ENCODE measurements at regions not wholly inside any gene's neighbourhood (a gene's known extent, or its start where the extent isn't known, plus 50 kb on each side); places are given as distances from the start of the nearest gene placed in this dataset.

DNA sequence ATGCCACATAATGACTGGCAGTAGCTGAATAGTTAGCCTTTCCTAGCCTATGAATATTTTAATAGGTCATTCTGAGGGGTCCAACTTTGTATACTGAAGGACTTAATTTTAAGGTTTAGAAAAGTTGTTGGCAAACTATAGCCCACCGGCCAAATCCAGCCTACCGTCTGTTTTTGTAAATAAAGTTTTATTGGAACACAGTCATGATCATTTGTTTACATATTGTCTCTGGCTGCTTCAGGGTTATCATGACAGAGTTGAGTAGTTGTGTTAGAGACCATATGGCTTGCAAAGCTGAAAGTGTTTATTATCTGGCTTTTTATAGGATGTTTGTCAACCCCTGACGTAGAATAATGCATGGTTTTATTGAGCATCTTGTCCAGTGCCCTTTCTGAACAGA lies 73.4 kb downstream of the NTMT2 start:
- DNase-seq = no peak

DNA sequence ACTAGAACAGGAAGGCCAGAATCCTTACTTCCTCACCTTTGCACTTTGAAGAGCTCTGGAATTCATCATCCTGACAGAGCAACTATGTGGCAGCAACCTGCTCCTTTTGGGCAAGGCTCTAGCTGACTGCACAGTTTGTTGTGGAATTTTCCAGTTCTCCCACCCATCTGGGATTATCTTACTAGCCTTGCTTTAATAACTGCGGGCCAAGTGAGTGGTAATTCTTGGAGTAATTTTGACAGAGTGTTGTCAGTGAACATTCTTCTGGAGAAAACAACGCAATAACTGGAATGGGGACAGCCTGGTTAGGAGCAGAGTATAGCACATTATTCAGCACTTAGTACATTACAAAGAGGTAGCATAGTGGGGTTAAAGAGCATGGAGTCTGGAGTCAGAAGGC lies 75.3 kb downstream of the NTMT2 start:
- DNase-seq = no peak

DNA sequence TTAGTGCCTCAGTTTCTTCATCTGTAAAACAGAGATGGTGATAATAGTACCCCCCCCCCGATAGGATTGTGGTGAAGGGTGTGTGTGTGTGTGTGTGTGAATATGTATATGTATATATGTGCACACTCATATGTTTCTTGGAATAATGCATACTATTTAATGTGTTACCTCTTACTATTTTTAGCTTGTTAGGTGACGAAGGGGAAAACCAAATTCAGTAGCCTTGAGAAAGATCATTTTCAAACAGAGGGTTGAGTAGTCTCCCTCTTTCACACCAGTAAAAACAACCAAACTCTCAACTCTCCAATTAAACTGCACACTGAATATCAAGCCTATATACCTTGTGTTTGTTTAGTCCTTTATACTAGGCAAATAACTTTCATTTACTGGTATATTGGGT lies 75.7 kb downstream of the NTMT2 start:
- no peak for DNase-seq

DNA sequence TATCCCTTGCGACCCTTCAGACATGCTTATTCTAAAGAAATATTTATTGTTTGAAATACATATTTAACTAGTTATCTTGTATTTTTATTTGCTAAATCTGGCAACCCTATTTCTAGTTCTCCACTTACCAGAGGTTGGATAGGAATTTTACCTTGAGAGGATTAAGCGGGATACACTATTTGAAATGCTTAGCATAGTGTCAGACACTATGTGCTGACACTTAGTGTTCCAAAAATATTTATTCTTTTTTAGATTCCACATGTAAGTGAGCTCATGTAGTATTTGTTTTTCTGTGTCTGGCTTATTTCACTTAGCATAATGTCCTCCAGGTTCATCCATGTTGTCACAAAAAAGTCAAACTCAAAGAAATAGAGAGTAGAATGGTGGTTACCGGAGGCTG lies 78.7 kb downstream of the NTMT2 start:
- DNase-seq = no peak

DNA sequence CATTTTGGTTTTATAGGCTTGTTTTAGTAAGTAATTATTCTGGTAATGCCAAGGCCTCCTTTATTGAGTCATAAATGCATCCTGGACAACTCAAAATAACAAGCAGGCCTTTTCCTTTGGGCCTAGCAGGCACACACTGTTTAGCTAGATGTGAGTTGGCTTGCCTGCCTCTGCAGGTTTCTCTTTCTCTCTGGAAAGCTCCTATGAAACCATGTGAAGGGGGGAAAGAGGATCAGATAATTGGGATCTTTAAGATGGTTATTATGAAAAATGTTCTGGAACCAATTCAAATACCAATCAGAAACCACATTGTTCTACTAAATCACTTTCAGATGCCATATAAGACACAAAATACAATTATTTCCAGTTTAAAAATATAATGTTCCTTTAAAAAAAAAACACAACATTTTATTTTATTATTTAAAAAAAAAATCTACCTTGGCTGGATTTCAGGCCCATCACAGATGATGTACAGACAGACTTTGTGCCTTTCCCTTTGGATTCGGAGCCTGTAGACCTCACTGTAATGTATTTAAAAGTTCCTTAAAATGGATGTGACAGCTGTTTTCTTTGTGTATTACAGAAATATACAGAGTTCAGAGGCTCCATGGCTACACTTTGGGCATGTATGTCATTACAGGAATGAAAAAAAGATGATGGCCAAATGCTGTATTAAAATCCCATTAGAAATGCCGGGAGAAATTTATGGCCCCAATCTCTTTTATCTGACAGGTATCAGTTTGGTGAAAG lies 80.2 kb downstream of the NTMT2 start:
- no peak for DNase-seq

DNA sequence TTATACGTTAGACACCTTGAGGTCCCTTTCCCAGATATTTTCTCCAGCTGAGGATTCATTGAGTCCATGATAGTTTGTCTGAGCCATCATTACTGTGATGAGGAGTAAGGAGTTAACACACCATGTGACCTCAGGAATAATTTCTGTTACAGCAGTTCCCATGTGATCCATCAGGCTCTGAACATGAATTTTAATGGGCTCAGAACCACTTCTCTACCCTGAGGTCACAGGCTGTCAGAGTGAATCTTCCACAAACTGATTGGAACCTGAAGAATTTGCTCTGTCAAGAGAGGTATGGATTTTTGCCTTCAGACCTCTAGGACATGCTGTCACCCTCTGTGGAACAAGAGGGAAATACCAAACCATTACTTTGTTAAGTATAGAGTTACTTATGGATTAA lies 81.0 kb downstream of the NTMT2 start:
- no peak for DNase-seq

DNA sequence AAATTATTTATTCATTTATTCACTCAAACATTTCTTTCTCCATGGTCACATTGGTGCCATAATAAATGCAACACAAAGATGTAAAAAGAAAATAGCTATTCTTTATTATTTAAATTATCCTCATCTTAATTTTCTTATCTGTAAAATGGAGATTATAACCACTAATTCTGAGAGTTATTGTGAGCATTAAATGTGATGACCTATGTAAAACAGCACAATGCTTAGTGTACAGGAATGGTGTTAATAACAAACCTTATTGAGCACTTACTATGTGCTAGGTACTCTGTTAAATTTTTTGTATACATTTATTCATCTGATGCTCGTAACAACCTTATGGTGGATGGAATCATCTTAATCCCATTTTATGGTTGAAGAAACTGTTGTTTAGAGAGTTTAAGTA lies 84.6 kb downstream of the NTMT2 start:
- no peak for DNase-seq

DNA sequence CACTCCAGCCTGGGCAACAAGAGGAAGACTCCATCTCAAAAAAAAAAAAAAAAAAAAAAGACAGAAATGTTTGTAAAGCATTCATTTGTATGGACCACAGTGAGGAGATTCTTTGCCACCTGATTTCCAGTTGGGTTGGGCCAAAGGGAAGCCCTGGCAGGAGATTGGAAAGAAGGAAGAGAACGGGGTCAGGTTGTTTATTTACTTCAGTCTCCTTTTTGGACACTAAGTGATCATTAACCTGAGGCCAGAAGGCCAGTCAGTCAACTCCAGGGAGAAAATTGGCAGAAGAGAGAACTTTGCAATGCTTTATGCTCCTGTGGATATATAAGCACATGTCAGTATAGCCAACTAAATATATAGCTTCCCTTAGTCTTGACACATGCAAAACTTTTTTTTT lies 85.9 kb downstream of the NTMT2 start:
- DNase-seq = no peak

DNA sequence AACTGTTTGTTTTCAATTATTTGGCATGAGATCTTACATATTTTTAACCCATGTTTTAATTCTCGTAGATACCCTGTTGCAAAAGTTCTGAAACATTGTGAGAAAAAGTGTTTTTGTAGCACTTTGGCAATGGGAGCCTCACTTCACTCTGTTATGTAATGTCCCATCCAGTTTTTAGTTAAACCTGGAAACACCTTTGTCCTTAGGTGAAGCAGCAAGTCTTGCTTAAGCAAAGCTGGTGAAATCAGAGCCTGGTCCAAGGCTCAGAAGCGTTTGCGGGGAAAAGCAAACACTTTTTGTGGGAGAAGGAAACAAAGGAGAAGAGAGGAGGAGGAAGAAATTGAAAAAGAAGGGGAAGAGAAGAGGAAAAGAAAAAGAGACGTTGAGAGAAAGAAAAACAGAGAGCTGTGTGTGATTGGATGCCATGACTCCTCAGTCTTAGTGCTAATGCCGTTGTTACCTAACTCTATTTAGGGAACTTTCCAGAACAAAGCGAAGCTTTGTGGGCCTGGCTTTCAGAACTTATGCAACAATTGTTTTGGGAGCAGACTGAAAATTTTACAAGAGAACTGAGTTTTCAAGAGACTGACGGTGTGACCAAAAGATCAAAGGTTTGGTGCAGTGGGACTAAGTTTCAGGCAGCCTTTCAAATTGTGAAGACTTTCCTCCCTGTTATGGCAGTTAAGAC lies 93.1 kb downstream of the NTMT2 start:
- no peak for DNase-seq

DNA sequence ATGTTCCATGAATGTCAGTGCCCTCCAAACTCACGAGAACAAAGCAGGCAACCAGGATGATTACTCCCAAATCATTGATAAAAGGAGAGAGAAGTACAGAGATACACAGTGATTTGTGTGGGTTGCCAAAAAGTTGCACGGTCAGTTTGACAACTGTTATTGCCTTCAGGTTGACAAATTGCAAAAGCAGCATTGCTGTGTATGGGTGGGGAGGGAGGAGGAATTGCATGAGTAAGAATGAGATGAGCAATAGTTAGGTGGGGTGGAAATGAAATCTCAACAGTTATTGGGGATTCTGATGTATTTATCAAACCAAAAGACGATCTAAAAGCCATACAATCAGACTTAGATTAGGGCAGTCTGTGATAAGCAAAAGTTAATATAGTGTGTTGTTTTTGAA lies 93.7 kb downstream of the NTMT2 start:
- DNase-seq = no peak

DNA sequence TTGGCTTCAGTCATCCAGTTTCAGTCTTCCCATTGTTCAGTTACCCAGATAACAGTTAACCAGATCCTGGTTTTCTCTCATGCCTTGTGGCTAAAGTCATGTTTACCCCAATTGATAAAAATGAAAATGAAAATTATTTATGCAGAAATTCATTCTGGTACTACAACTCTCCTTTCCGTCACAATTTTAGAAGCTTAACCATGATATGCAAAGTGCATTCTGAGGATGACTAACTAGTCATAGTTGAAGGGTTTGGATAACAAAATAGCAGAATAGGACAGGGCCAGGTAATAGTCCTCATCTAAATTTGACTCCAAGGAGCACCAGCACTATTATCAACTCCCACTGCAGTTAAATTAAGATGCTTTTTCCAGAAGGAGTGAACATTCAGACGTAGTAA lies 94.7 kb downstream of the NTMT2 start:
- no peak for DNase-seq

DNA sequence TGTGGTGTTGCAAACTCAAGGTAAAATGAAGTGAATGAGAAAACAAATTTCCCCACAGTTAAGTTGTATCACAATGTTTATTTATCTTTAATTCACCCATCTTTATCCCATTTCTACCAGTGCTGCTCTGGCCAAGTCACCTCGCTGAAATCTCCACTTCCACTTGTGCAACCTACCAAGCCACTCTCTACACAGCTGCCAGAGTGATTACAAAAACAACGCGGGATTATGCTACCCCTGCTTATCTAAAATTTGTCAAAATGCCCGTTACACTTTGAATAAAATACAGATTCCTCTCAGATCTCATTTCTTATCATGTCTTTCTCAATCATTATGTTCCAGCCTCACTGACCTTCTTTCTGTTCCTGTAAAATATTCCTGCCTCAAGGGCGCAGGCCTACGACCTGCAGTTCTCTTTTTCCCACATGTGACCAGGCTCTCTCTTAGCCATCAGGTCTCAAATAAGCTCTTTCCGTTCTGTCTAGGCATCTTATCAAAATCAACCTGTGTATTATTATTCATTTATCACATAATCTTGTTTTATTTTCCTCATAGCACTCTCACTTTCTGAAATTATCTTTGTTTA lies 95.6 kb downstream of the NTMT2 start:
- DNase-seq = no peak

DNA sequence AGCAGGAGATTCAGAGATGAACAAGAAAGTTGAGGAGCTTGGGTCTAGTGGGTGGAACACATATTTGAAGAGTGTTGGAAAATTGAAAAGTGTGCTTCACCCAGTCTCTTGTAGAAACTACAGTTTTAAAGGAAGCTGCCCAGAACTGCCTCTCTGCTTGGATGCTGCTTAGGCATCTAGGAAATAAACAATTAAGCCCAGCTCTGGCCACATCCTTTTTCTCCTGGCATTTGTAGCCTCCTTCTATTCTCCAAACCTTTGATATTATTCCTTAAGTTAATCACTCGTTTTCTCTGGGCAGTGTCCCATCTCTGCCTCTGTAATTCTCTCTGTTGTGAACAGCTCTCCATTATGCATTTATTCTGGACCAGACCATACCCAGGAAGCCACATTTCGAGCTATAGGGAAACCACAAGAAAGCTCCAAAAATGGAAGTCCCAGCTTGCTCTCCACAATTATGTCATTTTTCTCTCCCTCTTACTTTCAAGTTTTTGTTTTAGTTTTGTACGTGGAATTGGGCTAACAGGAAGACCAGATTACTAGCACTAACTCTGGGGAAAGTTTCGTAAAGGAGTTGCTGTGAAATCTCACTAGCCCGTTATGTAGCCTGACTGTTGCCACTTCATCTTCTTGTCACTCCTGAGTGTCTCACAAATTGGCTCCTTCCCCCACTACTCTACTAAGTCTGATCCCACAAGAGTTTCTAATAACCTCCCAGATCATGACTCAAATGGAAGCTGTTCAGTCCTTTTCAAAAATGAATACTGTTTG lies 102.2 kb downstream of the NTMT2 start:
- DNase-seq = no peak

DNA sequence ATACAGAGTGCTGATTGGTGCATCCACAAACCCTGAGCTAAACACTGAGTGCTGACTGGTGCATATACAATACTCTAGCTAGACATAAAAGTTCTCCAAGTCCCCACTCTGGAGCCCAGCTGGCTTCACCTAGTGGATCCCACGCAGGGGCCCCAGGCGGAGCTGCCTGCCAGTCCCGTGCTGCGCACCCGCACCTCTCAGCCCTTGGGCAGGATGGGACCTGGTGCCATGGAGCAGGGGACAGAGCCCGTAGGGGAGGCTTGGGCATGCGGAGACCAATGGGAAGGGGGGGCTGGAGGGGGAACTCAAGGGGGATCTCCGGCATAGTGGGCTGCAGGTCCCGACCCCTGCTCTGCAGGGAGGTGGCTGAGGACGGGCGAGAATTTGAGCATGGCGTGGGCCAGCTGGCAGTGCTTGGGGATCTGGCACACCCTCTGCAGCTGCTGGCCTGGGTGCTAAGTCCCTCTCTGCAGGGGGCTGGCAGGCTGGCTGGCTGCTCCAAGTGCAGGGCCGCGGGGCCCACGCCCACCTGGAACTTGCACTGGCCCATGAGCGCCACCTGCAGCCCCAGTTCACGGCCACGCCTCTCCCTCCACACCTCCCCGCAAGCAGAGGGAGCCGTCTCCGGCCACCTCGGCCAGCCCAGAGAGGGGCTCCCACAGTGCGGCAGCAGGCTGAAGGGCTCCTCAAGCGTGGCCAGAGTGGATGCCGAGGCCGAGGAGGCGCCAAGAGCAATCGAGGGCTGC lies 104.9 kb downstream of the NTMT2 start:
- no peak for DNase-seq

DNA sequence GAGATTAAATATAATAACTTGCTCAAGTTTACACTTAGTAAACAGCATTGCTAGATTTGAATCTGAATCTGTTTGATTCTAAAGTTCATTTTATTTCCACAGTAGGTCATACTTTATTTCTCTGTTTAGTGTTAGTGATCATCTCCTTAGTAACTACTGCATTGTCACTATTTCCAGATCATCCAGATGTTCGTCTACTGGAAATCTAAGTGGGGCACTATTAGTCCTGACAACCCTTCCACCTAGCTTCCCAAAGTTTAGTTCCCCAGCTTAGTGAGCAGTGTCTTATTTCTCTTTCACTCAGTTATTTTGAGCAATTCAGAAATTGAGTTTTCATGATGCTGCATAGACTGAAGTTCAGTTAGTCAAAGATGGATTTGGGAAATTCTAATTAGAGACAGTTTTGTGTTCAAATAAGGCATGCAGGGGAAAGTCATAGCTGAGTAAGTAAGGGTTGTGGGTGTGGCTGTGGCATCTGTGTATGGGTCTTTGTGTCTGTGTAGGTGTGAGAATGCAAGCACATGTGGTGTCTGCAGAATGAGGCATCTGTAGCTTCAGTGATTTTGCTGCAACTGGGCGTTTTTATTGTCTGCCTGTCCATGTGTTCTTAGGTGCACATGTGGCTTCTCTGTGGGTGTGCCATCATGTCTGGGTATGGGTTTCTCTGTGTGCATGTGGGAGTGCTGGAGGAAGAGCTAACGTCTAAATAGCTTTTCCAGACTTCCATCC lies 107.3 kb downstream of the NTMT2 start:
- DNase-seq = no peak

DNA sequence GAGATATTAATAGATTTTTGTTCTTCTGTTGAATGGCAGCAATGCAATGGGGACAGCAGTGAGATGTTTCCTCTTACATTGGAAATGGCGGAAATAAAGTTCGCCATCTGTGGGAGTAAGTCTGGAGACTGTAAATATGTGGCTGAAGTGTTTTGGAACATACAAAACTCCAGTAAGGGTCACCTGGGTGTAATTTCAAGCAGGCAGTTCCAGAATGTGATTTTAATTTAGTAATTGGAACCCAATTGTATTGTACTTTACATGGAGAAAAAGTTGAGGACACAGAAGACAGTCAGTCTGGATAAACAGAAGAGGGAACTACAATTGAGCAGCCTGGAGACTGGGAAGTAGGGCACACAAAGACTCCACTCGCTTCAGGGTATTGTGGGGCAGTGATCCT lies 108.6 kb downstream of the NTMT2 start:
- no peak for DNase-seq

DNA sequence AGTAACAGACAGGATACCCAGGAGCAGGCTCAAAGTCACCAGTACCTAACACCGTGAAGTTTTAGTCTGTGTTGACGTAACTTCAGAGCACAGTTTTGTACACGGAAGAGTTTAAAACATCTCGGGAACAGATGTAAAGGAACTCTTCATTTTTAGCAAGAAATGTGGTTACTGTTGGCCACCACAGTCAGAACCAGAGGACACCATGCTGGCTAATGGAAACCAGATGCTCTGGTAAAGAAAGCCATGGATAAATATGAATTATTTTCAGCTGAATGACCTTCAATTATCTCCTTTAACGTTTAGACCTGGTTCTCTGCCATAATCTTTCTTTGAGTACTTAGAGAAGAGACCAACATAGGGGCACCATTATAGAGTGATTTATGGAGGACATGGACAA lies 115.9 kb downstream of the NTMT2 start:
- DNase-seq = no peak

DNA sequence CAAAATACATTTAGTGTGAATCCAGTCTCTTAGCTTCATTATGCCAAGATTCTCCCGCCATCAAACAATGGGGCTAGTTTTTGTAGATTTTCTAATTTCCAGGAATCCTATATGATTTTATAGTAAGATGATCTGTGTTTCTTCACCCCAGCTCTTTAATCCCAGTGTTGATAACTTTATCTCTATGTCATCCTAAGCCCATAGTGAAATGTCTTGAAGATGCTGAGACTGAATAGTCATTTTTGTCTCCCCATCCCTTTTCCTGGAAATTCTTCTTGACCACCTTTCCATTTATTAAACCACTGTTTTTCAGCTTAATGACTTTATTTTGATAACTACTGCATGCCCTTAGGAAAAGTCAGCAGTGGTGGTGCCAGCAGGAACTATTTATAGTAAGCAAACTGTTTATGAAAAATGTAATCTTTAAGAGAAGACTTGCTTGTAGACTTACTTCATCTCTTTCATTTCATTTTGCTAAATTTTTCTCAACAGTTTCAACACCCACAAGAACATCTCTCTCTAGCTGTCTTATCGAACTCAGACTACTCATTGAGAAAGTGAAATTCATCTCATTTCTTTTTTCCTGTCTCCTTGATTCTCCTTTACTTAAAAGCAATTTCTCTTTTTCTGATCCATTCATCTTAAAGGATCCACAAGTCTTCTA lies 116.6 kb downstream of the NTMT2 start:
- DNase-seq = no peak

DNA sequence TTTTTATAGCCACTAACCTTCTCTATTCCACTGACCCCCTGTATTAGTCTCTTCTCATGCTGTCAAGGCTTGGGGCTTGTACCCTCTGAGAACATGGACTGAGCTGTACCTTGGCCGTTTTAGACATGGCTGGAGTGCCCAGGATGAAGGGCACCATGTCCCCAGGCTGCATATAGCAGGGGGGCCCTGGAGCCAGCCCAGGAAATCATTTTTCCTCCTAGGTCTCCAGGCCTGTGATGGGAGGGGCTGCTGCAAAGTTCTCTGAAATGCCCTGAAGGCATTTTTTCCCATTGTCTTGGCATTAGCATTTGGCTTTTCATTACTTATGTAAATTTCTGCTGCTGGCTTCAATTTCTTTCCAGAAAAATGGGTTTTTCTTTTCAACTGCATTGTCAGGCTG lies 119.5 kb downstream of the NTMT2 start:
- DNase-seq = no peak

DNA sequence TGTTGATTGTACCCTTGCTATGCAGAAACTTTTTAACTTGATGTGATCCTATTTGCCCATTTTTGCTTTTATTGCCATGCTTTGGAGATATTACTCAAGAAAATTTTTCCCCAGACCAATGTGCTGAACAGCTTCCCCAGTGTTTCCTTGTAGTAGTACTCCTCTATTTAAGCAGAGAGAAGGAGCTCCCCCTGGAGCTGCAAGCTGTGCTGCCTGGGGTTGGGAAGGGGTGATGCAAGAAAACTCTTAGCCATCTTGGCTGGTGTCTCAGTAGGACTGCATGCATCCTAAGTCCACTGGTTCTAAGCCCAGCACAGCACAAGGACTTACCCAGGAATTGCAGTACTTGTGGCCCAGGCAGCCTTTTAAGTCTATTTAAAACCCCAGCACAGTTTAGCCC lies 121.6 kb downstream of the NTMT2 start:
- DNase-seq = no peak

DNA sequence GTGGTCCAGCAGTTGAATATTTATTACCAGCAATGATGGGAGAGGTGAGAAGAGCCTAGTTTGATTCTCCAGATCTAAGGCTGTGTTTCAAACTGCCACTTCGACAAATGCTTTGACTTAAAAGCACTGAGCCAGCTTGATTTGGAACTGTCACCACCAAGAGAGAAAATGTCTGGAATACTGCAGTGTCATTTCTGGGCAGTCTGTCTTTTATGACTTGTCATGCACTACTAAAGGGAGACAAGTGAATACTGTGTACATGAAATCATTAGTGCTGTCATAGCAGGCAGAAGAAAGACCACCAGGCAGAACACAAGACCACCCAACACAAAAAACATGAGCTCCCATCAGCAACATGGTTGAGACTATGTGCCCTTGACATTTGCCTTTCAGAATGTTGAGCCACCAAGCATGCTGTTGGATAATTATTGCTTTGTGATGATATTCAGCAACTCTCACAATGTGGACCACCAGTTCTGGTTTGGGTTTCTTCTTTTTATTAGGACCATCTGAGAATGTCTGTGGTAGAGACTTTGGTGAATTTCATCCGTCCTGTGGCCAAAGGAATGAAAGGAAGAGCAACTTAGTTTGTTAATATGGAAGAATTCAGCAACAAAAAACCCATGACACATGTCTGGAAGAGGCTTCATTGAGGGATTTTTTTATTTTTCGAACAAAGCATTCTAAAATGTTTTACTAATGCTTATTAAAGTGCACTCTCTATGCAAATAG lies 125.8 kb downstream of the NTMT2 start:
- no peak for DNase-seq

All from AML-193 (cell line).